ENCODE measurements at regions not wholly inside any gene's neighbourhood (a gene's known extent, or its start where the extent isn't known, plus 50 kb on each side); places are given as distances from the start of the nearest gene placed in this dataset.

DNA sequence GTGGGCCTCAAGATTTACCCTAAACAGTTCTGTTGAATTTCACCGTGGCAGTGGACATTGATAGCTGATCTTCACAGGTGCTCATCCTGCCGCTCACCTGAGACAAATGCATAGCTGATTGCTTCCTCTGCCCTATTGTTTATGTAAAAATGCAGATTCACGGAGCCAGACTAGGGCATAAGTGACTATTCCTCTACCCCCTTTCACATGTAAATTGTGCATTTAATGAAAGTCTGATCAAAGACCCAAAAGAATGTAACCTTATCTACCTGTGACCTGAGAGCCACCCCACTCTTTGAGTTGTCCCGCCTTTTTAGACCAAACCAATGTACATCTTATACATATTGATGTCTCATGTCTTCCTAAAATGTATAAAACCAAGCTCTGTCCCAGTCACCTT lies 312.4 kb upstream of the CDH5 start:
- TF ChIP-seq, protein P1, sequence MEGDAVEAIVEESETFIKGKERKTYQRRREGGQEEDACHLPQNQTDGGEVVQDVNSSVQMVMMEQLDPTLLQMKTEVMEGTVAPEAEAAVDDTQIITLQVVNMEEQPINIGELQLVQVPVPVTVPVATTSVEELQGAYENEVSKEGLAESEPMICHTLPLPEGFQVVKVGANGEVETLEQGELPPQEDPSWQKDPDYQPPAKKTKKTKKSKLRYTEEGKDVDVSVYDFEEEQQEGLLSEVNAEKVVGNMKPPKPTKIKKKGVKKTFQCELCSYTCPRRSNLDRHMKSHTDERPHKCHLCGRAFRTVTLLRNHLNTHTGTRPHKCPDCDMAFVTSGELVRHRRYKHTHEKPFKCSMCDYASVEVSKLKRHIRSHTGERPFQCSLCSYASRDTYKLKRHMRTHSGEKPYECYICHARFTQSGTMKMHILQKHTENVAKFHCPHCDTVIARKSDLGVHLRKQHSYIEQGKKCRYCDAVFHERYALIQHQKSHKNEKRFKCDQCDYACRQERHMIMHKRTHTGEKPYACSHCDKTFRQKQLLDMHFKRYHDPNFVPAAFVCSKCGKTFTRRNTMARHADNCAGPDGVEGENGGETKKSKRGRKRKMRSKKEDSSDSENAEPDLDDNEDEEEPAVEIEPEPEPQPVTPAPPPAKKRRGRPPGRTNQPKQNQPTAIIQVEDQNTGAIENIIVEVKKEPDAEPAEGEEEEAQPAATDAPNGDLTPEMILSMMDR (IDR thresholded peaks at IDR 0.05; ENCODE audit: poor library complexity) = no peak
- no peak for TF ChIP-seq EZH2phosphoT487 (IDR thresholded peaks at IDR 0.05; ENCODE audit: low read depth, severe bottlenecking, unreplicated experiment)
